GM13976 (cell line): ENCODE measurements at regions not wholly inside any gene's neighbourhood (a gene's known extent, or its start where the extent isn't known, plus 50 kb on each side); places are given as distances from the start of the nearest gene placed in this dataset.

Experiments used
- DNase-seq: peaks from one replicate; pipeline ENCODE4 v3.0.0; 2012; ENCODE audit warnings: low spot score
- CTCF ChIP-seq: IDR thresholded peaks from 2 replicates; pipeline ENCODE4 v1.5.1; 2012; ENCODE audit warnings: borderline replicate concordance, mild to moderate bottlenecking; ENCODE audit not compliant: insufficient read depth; ENCODE audit errors: extremely low read depth, missing control alignments, control extremely low read depth
- in situ Hi-C: fragments of 300-500 bp; cut with MboI; formaldehyde crosslinking; loops from one replicate; pipeline ENCODE4 v1.12.0; 2022; ENCODE audit warnings: low sequenced_read_pairs, mixed read lengths, inconsistent platforms; ENCODE audit not compliant: unreplicated experiment

- TF ChIP-seq CTCF, result no peak
- DNase-seq, result no peak
- in situ Hi-C loops, result no loop called here
Measured at GRCh38 chr2:223652902-223653301, 50.7 kb upstream of the SCG2 start.

- no peak for TF ChIP-seq CTCF
- in situ Hi-C loops, result no loop called here
- no peak for DNase-seq
Measured at GRCh38 chr2:223652122-223652521, 50.0 kb upstream of the SCG2 start.
